ENCODE measurements at regions not wholly inside any gene's neighbourhood (a gene's known extent, or its start where the extent isn't known, plus 50 kb on each side); places are given as distances from the start of the nearest gene placed in this dataset.
"Not testable (repeated sequence)": the region's sequence is repeated elsewhere in the genome, so short reads cannot be mapped to it uniquely, and the experiment has no call there.

- DNase-seq: no peak
Measured at GRCh38 chr14:88983755-88984154, 159.3 kb downstream of the TTC8 start.

GRCh38 chr14:88985654-88986053, 161.2 kb downstream of the TTC8 start:
- DNase-seq: no peak

GRCh38 chr14:88986146-88986841, 161.8 kb downstream of the TTC8 start:
- DNase-seq: no peak

GRCh38 chr14:88986908-88987307, 162.5 kb downstream of the TTC8 start:
- not testable (repeated sequence) for DNase-seq

GRCh38 chr14:88987516-88987915, 163.1 kb downstream of the TTC8 start:
- no peak for DNase-seq

- DNase-seq: no peak
Measured at GRCh38 chr14:88989911-88990310, 165.5 kb downstream of the TTC8 start.

GRCh38 chr14:88990856-88991255, 166.4 kb downstream of the TTC8 start:
- no peak for DNase-seq

- no peak for DNase-seq
Measured at GRCh38 chr14:88992011-88992410, 167.6 kb downstream of the TTC8 start.

- no peak for DNase-seq
Measured at GRCh38 chr14:88993946-88994345, 169.5 kb downstream of the TTC8 start.

- DNase-seq: no peak
Measured at GRCh38 chr14:88995437-88996198, 171.2 kb downstream of the TTC8 start.

GRCh38 chr14:88998027-88998426, 173.6 kb downstream of the TTC8 start:
- no peak for DNase-seq

- DNase-seq: no peak
Measured at GRCh38 chr14:88999137-88999536, 174.7 kb downstream of the TTC8 start.

GRCh38 chr14:89000007-89000942, 175.8 kb downstream of the TTC8 start:
- DNase-seq: no peak

GRCh38 chr14:89004166-89004565, 179.7 kb downstream of the TTC8 start:
- no peak for DNase-seq

- DNase-seq: no peak
Measured at GRCh38 chr14:89007906-89008305, 183.5 kb downstream of the TTC8 start.

- DNase-seq: no peak
Measured at GRCh38 chr14:89011355-89012281, 187.2 kb downstream of the TTC8 start.

GRCh38 chr14:89012282-89013097, 188.0 kb downstream of the TTC8 start:
- DNase-seq: no peak

GRCh38 chr14:89013098-89013504, 188.7 kb downstream of the TTC8 start:
- DNase-seq: no peak

GRCh38 chr14:89013698-89014568, 189.5 kb downstream of the TTC8 start:
- no peak for DNase-seq

- no peak for DNase-seq
Measured at GRCh38 chr14:89014569-89014850, 190.1 kb downstream of the TTC8 start.
